ENCODE measurements at regions not wholly inside any gene's neighbourhood (a gene's known extent, or its start where the extent isn't known, plus 50 kb on each side); places are given as distances from the start of the nearest gene placed in this dataset.
A peak's percentile ranks its signal among the peaks of the same experiment; 100 is the strongest.

GRCh38 chr10:55500931-55501559 is 700.0 kb upstream of the PCDH15 start:
- H3K4me3 ChIP-seq (ENCODE audit: low read depth, low read length), result no peak overlapping the region
- TF ChIP-seq, protein P1, sequence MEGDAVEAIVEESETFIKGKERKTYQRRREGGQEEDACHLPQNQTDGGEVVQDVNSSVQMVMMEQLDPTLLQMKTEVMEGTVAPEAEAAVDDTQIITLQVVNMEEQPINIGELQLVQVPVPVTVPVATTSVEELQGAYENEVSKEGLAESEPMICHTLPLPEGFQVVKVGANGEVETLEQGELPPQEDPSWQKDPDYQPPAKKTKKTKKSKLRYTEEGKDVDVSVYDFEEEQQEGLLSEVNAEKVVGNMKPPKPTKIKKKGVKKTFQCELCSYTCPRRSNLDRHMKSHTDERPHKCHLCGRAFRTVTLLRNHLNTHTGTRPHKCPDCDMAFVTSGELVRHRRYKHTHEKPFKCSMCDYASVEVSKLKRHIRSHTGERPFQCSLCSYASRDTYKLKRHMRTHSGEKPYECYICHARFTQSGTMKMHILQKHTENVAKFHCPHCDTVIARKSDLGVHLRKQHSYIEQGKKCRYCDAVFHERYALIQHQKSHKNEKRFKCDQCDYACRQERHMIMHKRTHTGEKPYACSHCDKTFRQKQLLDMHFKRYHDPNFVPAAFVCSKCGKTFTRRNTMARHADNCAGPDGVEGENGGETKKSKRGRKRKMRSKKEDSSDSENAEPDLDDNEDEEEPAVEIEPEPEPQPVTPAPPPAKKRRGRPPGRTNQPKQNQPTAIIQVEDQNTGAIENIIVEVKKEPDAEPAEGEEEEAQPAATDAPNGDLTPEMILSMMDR (conservative IDR thresholded peaks at IDR 0.05; ENCODE audit: low read depth, low read length), result peak; percentile 40
- DNase-seq (ENCODE audit: low read depth), result peak; percentile 18

DNA sequence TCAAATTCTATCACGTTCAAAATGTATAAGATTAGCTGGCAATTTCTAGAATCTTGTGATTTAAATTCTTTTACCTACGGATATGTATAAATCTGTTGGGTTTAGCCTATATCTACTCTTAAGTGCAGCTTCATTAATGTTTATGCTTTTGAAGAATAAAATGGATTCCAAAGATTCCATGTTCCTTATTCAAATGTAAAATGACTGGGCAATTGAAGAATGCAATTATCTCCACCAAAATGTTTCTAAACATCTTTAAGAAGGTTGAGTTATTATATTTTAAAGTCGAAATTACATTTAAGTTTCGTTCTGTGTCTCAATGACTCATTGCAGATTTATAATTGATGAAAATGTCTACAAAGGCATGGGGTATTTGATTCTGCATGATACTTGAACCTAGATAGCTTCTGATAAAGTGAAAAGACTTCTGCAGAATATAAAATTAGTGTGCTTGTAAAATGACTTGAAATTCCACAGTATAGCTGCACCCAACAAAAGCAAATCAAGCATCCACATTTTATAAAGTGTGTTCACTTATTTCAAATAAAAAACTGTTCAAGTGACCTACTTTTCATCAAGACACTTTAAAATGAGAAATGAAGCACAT is 697.0 kb upstream of the PCDH15 start:
- no peak overlapping the region for H3K4me3 ChIP-seq (ENCODE audit: low read depth, low read length)
- no peak for DNase-seq (ENCODE audit: low read depth)
- TF ChIP-seq, protein P1 (conservative IDR thresholded peaks at IDR 0.05; ENCODE audit: low read depth, low read length), result no peak

GRCh38 chr10:55495555-55495954 is 694.5 kb upstream of the PCDH15 start:
- no peak overlapping the region for H3K4me3 ChIP-seq (ENCODE audit: low read depth, low read length)
- TF ChIP-seq, protein P1 (conservative IDR thresholded peaks at IDR 0.05; ENCODE audit: low read depth, low read length), result no peak
- DNase-seq (ENCODE audit: low read depth), result no peak

- no peak for DNase-seq (ENCODE audit: low read depth)
- TF ChIP-seq, protein P1 (conservative IDR thresholded peaks at IDR 0.05; ENCODE audit: low read depth, low read length), result no peak
- H3K4me3 ChIP-seq (ENCODE audit: low read depth, low read length), result no peak overlapping the region
These were observed 690.7 kb upstream of the PCDH15 start for GRCh38 chr10:55491712-55492111.

DNA sequence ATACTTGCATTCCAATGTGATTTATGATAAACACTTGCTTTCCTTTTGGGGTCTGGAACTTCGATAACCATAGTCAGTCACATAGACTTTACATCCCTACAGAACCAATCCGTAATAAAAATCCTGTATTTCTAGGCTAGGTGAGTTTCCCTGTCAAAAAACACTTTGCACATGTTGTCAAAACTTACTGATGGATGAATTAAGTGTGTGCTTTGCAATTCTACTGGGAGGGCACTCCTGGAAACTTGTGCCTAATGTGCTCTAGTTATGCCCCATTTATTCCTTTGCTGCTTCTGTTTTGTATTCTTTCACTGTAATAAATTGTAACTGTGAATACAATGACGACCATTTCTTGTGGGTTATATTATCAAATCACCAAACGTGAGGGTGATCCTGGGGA is 684.8 kb upstream of the PCDH15 start:
- no peak overlapping the region for H3K4me3 ChIP-seq (ENCODE audit: low read depth, low read length)
- no peak for DNase-seq (ENCODE audit: low read depth)
- TF ChIP-seq, protein P1 (conservative IDR thresholded peaks at IDR 0.05; ENCODE audit: low read depth, low read length), result no peak

GRCh38 chr10:55476129-55476528 is 675.1 kb upstream of the PCDH15 start:
- TF ChIP-seq, protein P1 (conservative IDR thresholded peaks at IDR 0.05; ENCODE audit: low read depth, low read length), result no peak
- no peak for DNase-seq (ENCODE audit: low read depth)
- no peak overlapping the region for H3K4me3 ChIP-seq (ENCODE audit: low read depth, low read length)

DNA sequence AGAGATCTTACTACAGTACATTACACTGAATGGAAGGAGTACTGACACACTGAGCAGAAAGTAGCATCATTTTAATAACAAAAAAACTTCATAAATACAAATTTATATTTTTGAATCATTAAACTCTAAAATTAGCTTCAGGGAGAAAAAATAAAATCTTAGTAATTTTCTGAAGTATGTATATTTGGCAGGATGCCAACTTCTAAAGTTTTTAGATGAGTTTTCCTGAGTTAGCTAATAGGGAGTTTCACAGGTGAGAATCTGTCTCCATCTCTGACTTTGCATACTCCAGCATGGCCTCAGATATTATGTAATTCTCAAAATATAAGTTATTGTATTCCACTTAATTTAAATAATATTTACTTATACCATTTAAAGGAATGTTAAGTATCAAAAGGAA is 673.2 kb upstream of the PCDH15 start:
- TF ChIP-seq, protein P1 (conservative IDR thresholded peaks at IDR 0.05; ENCODE audit: low read depth, low read length), result no peak
- no peak overlapping the region for H3K4me3 ChIP-seq (ENCODE audit: low read depth, low read length)
- no peak for DNase-seq (ENCODE audit: low read depth)

Data from choroid plexus epithelial cell (primary cell).